HL-60 (cell line): ENCODE measurements at regions not wholly inside any gene's neighbourhood (a gene's known extent, or its start where the extent isn't known, plus 50 kb on each side); places are given as distances from the start of the nearest gene placed in this dataset.

Experiments used
- DNase-seq, 2 experiments: peaks; one replicate each; pipeline ENCODE4 v3.0.0-alpha.2; 2010 to 2020; ENCODE audit warnings: low read depth in 1 of 2, low spot score in 1 of 2
- H3K27ac ChIP-seq: fragments of 250-450 bp; sonication (Bioruptor Pico); replicated peaks from 2 replicates; pipeline ENCODE4 v1.5.1; 2020; ENCODE audit warnings: mild to moderate bottlenecking, moderate library complexity
- H3K27me3 ChIP-seq: fragments of 250-450 bp; sonication (Bioruptor Pico); 2 replicates; pipeline ENCODE4 v1.5.1; 2021; ENCODE audit warnings: mild to moderate bottlenecking, moderate library complexity; ENCODE audit not compliant: insufficient read depth, poor library complexity, severe bottlenecking
- H3K4me3 ChIP-seq: replicated peaks from 2 replicates; pipeline ENCODE4 v1.5.1; 2011; ENCODE audit warnings: mild to moderate bottlenecking, control low read depth, low read length; ENCODE audit not compliant: insufficient read depth
- CTCF ChIP-seq: IDR thresholded peaks from one replicate; pipeline ENCODE4 v1.5.1; 2011; ENCODE audit warnings: low read length, control low read depth, inconsistent platforms; ENCODE audit not compliant: insufficient read depth
- GABPA ChIP-seq: IDR thresholded peaks from 2 replicates; pipeline ENCODE4 v1.6.1; 2012; ENCODE audit warnings: low read depth
- POLR2AphosphoS5 ChIP-seq: IDR thresholded peaks from 2 replicates; pipeline ENCODE4 v1.6.1; 2012; ENCODE audit warnings: low read depth
- REST ChIP-seq: IDR thresholded peaks from 2 replicates; pipeline ENCODE4 v1.6.1; 2012; ENCODE audit warnings: low read depth; ENCODE audit not compliant: insufficient replicate concordance
- SPI1 ChIP-seq: IDR thresholded peaks from 2 replicates; pipeline ENCODE4 v1.6.1; 2012; ENCODE audit warnings: low read depth, mild to moderate bottlenecking, borderline replicate concordance

- H3K27ac ChIP-seq, result no peak overlapping the region
- DNase-seq, result no peak
- H3K4me3 ChIP-seq, result no peak overlapping the region
- no peaks in the 10 kb centered on the region for H3K27me3 ChIP-seq
- no peak for TF ChIP-seq REST
- TF ChIP-seq CTCF, result no peak
- TF ChIP-seq GABPA, result no peak
- no peak for TF ChIP-seq SPI1
- TF ChIP-seq POLR2AphosphoS5, result no peak
These were observed 71.8 kb downstream of the IL21 start for GRCh38 chr4:122548886-122549630.

- H3K4me3 ChIP-seq, result no peak overlapping the region
- TF ChIP-seq POLR2AphosphoS5, result no peak
- no peak for TF ChIP-seq CTCF
- no peak for DNase-seq
- no peak overlapping the region for H3K27ac ChIP-seq
- H3K27me3 ChIP-seq, result no peaks in the 10 kb centered on the region
These were observed 72.4 kb downstream of the IL21 start for GRCh38 chr4:122548452-122548851.

- no peak overlapping the region for H3K4me3 ChIP-seq
- H3K27me3 ChIP-seq, result no peaks in the 10 kb centered on the region
- TF ChIP-seq REST (no peak), CTCF (no peak), GABPA (no peak), POLR2AphosphoS5 (no peak), SPI1 (no peak)
- DNase-seq, result no peak
- no peak overlapping the region for H3K27ac ChIP-seq
These were observed 78.2 kb downstream of the IL21 start for GRCh38 chr4:122542411-122543236.
